MM.1S (cell line): ENCODE measurements at regions not wholly inside any gene's neighbourhood (a gene's known extent, or its start where the extent isn't known, plus 50 kb on each side); places are given as distances from the start of the nearest gene placed in this dataset.

Experiments
- CTCF ChIP-seq: fragments of 300-600 bp; sonication (generic); IDR thresholded peaks from 2 replicates; pipeline ENCODE4 v1.5.1; 2016; ENCODE audit warnings: antibody characterized with exemption, low read length, mixed read lengths
- EZH2 ChIP-seq: fragments of 300-600 bp; sonication (generic); optimal IDR thresholded peaks from 2 replicates; pipeline ENCODE3; 2017; ENCODE audit warnings: low read depth, mild to moderate bottlenecking, antibody characterized with exemption, low read length, mixed read lengths
- EZH2phosphoT487 ChIP-seq: fragments of 300-600 bp; sonication (generic); IDR thresholded peaks from 2 replicates; pipeline ENCODE4 v1.6.1; 2018; ENCODE audit warnings: antibody characterized with exemption, low read length

- TF ChIP-seq CTCF (no peak), EZH2 (no peak), EZH2phosphoT487 (no peak)
Measured at GRCh38 chr18:6580401-6580800, 149.1 kb upstream of the ARHGAP28 start.
